PC-3 (cell line): ENCODE measurements at regions not wholly inside any gene's neighbourhood (a gene's known extent, or its start where the extent isn't known, plus 50 kb on each side); places are given as distances from the start of the nearest gene placed in this dataset.

Source experiments
- EZH2 ChIP-seq: fragments of 300-600 bp; sonication (generic); IDR thresholded peaks from one replicate; pipeline ENCODE4 v1.6.1; 2017; ENCODE audit warnings: antibody characterized with exemption, mild to moderate bottlenecking, low read length; ENCODE audit not compliant: unreplicated experiment
- TF ChIP-seq, protein P1 (sequence below): fragments of 300-600 bp; sonication (generic); conservative IDR thresholded peaks from 2 replicates; pipeline ENCODE4 v1.5.1; 2017; ENCODE audit warnings: antibody characterized with exemption, low read depth, mild to moderate bottlenecking, low read length

DNA sequence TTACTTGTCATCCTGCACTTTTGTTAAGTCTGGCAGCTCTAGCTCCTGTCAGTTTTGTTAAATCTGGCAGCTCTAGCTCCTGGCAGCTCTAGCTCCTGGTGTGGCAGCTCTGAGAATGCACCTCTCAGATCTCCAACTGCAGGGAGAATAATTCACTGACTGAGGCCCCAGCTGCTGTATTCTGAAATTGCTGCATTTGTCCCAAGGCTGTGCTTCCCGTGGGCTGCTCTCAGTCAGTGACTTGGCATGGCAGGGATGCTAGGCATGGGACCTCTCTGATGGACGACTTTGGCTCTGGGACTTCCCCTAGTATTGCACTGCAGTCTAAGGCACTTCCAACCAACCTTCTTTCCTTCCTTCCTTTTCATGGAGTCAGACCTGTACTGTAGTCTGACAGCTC is 475.7 kb downstream of the CCDC171 start:
- TF ChIP-seq EZH2: no peak
- TF ChIP-seq, protein P1, sequence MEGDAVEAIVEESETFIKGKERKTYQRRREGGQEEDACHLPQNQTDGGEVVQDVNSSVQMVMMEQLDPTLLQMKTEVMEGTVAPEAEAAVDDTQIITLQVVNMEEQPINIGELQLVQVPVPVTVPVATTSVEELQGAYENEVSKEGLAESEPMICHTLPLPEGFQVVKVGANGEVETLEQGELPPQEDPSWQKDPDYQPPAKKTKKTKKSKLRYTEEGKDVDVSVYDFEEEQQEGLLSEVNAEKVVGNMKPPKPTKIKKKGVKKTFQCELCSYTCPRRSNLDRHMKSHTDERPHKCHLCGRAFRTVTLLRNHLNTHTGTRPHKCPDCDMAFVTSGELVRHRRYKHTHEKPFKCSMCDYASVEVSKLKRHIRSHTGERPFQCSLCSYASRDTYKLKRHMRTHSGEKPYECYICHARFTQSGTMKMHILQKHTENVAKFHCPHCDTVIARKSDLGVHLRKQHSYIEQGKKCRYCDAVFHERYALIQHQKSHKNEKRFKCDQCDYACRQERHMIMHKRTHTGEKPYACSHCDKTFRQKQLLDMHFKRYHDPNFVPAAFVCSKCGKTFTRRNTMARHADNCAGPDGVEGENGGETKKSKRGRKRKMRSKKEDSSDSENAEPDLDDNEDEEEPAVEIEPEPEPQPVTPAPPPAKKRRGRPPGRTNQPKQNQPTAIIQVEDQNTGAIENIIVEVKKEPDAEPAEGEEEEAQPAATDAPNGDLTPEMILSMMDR: no peak
